H7 (cell line): ENCODE measurements at regions not wholly inside any gene's neighbourhood (a gene's known extent, or its start where the extent isn't known, plus 50 kb on each side); places are given as distances from the start of the nearest gene placed in this dataset.
"Not testable (repeated sequence)": the region's sequence is repeated elsewhere in the genome, so short reads cannot be mapped to it uniquely, and the experiment has no call there.

ENCODE experiments used
- DNase-seq: peaks from one replicate; pipeline ENCODE4 v3.0.0; 2012
- H3K27me3 ChIP-seq: 2 replicates; pipeline ENCODE4 v1.6.0; 2011; ENCODE audit warnings: mild to moderate bottlenecking, low read length; ENCODE audit not compliant: control insufficient read depth, insufficient read depth
- H3K36me3 ChIP-seq: replicated peaks from 2 replicates; pipeline ENCODE4 v1.5.1; 2011; ENCODE audit warnings: low read length; ENCODE audit not compliant: control insufficient read depth, insufficient read depth
- H3K4me3 ChIP-seq: 2 replicates; pipeline ENCODE4 v1.5.1; 2011; ENCODE audit warnings: low read depth, mild to moderate bottlenecking, control low read depth, low read length, moderate library complexity; ENCODE audit not compliant: insufficient read depth

GRCh38 chr2:128514555-128514955 is 195.9 kb upstream of the HS6ST1 start:
- no peak overlapping the region for H3K4me3 ChIP-seq
- no peak for DNase-seq

GRCh38 chr2:128516938-128517337 is 198.3 kb upstream of the HS6ST1 start:
- H3K4me3 ChIP-seq, result no peak overlapping the region

More at GRCh38 chr2:128514555-128514955, 195.9 kb upstream of the HS6ST1 start:
- no peaks in the 10 kb centered on the region for H3K36me3 ChIP-seq
- H3K27me3 ChIP-seq, result no peaks in the 10 kb centered on the region

GRCh38 chr2:128519028-128519427 is 200.4 kb upstream of the HS6ST1 start:
- not testable (repeated sequence) for H3K36me3 ChIP-seq, H3K27me3 ChIP-seq, DNase-seq, H3K4me3 ChIP-seq

More at GRCh38 chr2:128516938-128517337, 198.3 kb upstream of the HS6ST1 start:
- H3K27me3 ChIP-seq, result no peaks in the 10 kb centered on the region
- no peaks in the 10 kb centered on the region for H3K36me3 ChIP-seq
- DNase-seq, result peak; percentile 63

GRCh38 chr2:128519517-128520215 is 201.0 kb upstream of the HS6ST1 start:
- DNase-seq, result no peak
- Histone ChIP-seq H3K4me3 (no peak overlapping the region), H3K27me3 (no peaks in the 10 kb centered on the region), H3K36me3 (no peaks in the 10 kb centered on the region)

- no peaks in the 10 kb centered on the region for H3K27me3 ChIP-seq
- H3K4me3 ChIP-seq, result no peak overlapping the region
- no peaks in the 10 kb centered on the region for H3K36me3 ChIP-seq
- DNase-seq, result no peak
Measured at GRCh38 chr2:128520340-128520739, 201.7 kb upstream of the HS6ST1 start.

GRCh38 chr2:128520791-128521190 is 202.1 kb upstream of the HS6ST1 start:
- Histone ChIP-seq H3K27me3 (no peaks in the 10 kb centered on the region), H3K36me3 (no peaks in the 10 kb centered on the region), H3K4me3 (no peak overlapping the region)
- no peak for DNase-seq

GRCh38 chr2:128521482-128521881 is 202.8 kb upstream of the HS6ST1 start:
- DNase-seq, result no peak
- Histone ChIP-seq H3K27me3 (no peaks in the 10 kb centered on the region), H3K4me3 (no peak overlapping the region), H3K36me3 (no peaks in the 10 kb centered on the region)

GRCh38 chr2:128522829-128523228 is 204.2 kb upstream of the HS6ST1 start:
- DNase-seq, result no peak
- Histone ChIP-seq H3K27me3 (no peaks in the 10 kb centered on the region), H3K36me3 (no peaks in the 10 kb centered on the region), H3K4me3 (no peak overlapping the region)

- H3K36me3 ChIP-seq, result no peaks in the 10 kb centered on the region
- H3K4me3 ChIP-seq, result no peak overlapping the region
- H3K27me3 ChIP-seq, result no peaks in the 10 kb centered on the region
- DNase-seq, result peak; percentile 45
Measured at GRCh38 chr2:128523457-128523856, 204.8 kb upstream of the HS6ST1 start.

GRCh38 chr2:128524183-128524582 is 205.5 kb upstream of the HS6ST1 start:
- no peaks in the 10 kb centered on the region for H3K36me3 ChIP-seq
- H3K4me3 ChIP-seq, result no peak overlapping the region
- DNase-seq, result no peak
- H3K27me3 ChIP-seq, result no peaks in the 10 kb centered on the region

- Histone ChIP-seq H3K36me3 (no peaks in the 10 kb centered on the region), H3K27me3 (no peaks in the 10 kb centered on the region), H3K4me3 (no peak overlapping the region)
- no peak for DNase-seq
Measured at GRCh38 chr2:128525653-128526052, 207.0 kb upstream of the HS6ST1 start.

GRCh38 chr2:128526455-128526976 is 207.8 kb upstream of the HS6ST1 start:
- Histone ChIP-seq H3K4me3 (no peak overlapping the region), H3K27me3 (no peaks in the 10 kb centered on the region), H3K36me3 (no peaks in the 10 kb centered on the region)
- DNase-seq, result no peak

GRCh38 chr2:128528133-128528532 is 209.5 kb upstream of the HS6ST1 start:
- no peak overlapping the region for H3K4me3 ChIP-seq
- H3K27me3 ChIP-seq, result no peaks in the 10 kb centered on the region
- H3K36me3 ChIP-seq, result no peaks in the 10 kb centered on the region
- no peak for DNase-seq

GRCh38 chr2:128530025-128530573 is 211.4 kb upstream of the HS6ST1 start:
- H3K27me3 ChIP-seq, result no peaks in the 10 kb centered on the region
- no peak overlapping the region for H3K4me3 ChIP-seq
- no peaks in the 10 kb centered on the region for H3K36me3 ChIP-seq
- no peak for DNase-seq

GRCh38 chr2:128531856-128532255 is 213.2 kb upstream of the HS6ST1 start:
- Histone ChIP-seq H3K4me3 (no peak overlapping the region), H3K36me3 (no peaks in the 10 kb centered on the region), H3K27me3 (no peaks in the 10 kb centered on the region)
- DNase-seq, result no peak
